ENCODE measurements at regions not wholly inside any gene's neighbourhood (a gene's known extent, or its start where the extent isn't known, plus 50 kb on each side); places are given as distances from the start of the nearest gene placed in this dataset.

DNA sequence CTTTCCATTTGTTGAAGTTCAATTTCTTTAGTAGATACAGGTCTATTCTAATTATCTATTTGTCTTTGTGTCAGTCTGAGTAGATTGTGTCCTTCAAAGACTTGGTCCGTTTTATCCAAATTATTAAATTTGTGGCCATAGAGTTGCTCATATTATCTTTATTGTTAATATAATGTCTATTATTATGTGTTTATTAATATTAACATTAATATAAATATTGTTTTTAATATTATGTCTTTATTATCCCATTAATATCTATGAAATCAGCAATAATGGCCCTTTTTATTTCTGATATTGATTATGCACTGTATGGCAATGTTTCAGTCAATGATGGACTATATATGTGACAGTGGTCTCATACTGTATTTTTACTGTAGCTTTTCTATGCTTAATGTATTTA lies 2067.3 kb upstream of the AGA start:
- no peak for FAIRE-seq

DNA sequence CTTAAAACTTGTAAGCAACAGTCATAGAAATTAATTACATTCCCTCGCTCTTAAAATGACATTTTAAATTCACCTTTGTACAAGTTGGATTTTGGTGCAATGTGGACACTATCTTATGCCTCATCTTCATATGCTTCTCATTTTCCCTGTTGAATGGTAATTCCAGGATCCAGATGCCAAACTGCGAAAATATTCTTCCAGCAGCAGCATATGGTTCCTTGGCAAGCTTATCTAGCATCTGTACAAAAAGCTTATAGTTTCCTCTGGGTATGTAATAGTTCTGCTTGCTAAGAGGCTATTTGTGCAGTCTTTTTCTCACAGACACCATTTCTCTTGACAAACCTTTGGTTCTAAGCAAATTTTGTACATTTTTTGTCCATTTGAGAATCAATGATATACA lies 2079.7 kb upstream of the AGA start:
- no peak for FAIRE-seq

DNA sequence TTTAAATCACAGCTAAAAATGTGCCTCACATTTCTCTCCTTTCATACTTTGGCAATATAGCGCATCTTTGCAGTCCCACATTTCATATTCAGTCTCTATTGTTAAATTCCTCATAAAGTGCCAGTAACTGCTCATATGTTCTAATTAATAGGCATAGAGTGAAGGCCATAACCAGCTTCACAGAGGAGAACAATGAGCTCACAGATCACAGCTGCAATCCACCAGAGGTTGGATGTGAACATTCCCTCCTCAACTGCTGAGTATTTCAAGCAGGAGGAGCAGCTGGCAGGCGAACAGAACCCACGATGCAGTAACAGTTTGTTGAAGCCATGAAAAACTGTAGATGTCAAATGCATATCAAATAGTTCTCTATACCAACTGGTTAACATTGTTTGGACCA lies 2088.7 kb upstream of the AGA start:
- FAIRE-seq: no peak

DNA sequence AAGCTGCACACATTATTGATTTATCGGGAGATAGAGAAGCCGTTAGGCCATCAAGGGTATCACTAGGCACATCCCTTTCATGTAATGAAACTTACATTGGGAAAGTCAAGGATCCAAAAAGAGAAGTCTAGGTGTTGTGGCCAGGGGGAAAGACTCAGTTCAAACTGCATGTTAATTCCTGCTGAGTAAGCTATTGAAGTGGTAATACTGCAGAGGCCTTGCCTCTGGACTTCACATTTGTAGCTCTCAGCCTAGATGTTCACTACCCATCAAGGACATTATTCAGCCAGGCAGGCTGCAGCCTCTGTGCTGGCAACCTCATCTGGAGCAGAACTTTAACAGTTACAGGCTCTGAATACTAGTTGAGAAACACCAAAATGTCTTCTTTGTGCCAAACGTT lies 2094.5 kb upstream of the AGA start:
- no peak for FAIRE-seq

DNA sequence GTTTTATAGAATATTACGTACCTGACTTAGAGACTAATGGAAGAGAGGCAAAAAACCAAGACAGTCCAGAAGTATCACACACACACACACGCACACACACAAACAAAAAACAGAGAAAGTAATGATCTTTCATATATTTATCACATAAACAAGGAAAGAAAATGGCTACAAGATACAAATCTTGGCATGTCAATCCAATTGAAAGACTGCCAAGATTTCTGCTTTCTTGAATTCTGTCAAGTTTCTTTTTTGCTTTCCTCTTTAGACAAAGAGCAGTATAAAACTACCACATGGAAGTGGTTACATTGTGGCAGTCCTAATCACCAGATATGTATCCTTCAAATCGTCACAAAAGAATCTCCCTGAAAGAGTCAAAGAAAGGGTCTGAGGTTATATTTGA lies 2097.4 kb upstream of the AGA start:
- no peak for FAIRE-seq

DNA sequence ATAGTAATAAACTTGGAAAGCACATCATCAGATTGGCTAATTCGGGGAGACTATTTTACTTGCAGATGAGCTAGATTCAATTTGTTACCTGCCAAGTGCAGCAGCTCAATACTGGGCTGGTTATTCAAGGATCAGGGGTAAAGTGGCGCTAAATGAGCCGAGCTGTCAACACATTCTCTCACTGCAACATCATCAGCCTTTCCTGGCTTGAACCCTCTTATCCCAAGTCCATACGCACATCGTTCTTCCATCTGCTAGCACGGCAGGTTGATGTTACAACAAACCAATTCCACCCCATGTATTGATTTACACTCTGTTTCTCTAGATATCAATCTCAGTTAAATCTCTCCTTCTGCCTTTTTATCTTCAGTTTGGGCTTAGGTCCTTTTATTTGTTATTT lies 2101.5 kb upstream of the AGA start:
- no peak for FAIRE-seq

DNA sequence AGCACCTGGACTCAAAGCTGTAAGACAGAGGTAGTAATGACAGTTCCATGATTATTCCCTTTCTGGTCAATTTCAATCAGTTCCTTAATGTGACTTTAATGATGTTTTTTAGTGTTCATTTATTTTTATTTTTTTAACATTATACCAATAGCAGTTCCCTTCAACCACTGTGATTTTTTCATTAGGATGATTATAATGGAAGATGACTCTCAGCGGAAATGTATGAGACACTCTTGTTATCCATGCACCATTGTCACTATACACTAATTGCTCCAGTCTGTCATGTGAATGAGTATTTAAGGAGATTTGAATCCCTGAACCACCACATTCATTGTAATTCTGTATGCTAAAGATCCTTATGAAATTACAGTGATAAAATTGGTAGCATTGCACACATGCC lies 2102.3 kb upstream of the AGA start:
- no peak for FAIRE-seq

DNA sequence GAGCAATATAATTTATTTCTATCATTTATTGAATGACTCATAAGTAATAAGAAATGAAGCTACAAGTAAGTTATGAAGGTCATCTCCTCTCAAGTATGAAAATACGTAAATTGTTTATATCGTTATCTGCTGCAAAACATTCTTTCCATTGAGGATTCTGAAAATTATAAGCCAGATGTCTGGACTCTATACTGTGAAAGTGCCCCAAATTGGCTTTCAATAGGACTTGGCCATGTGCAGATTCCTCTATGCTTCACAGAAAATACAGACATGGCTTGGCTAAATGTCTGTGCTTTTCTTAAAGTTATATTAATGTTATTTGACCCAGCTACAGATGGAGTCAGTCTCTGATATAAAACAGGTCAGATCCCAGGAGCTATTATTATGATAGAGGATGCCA lies 2109.9 kb upstream of the AGA start:
- no peak for FAIRE-seq

DNA sequence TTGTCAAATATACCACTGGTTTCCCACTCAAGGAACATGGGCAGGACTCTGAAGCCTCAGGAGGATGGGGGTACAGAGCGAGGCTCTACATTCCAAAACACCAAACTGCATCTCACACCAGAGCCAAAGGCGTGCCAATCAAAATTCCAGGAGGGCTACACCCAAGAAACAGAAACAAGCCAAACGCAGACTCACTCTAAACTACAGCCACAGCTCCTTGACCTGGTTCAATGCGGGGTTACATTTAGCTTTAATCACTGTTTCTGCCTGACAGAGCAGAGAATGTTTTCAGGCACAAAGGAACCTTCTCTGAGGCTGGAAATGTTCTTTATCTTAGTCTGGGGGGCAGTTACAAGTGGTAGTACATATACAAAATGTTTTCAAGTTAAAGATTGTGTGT lies 2121.5 kb upstream of the AGA start:
- FAIRE-seq: no peak

DNA sequence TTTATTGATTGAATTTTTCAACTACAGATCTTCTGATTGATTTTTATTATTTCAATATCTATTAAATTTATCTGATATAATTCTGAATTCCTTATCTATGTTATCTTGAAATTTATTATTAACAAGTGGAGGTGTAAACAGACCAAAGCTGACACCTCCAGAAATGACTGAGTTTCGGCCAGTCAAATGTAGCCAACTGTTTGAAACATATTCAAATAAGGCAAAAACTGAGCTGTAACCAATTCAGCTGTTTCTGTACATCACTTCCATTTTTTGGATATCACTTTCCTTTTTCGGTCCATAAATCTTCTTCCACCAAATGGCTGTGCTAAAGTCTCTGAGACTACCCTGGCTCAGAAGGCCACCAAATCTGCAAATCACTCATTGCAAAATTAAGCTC lies 2127.3 kb upstream of the AGA start:
- FAIRE-seq: no peak

DNA sequence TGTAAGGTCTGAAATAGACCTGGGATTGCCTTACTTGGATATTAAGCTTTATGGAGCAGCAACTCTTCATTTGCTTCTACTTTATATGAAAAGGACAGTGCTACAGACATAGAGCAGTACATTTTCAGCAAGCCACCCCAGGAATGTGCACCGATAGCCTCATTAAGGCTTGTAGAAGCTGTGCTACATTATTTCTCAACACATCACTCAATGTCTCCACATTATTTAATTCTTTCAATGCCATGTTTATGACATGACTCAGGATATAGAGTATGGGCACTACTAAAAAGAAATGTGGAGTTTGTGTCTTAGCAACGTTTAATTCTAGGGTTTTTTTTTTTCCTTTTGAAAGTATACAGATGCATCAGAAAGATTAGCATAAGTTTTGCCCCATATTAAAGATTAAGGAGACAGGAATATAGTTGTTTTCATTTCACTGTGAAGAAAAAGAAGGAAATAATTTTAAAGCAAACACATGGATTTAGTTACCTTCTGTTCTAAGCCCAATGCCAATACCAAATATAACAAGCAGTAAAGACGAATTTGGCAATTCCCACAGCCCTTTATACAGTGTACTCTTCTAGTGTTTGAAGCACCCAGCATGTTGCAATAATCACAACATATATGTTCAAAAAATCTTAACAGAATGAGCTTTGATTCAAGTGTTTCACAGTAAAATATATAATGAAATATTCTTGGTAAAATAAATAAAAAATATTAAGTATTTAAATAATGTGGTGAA lies 2140.1 kb upstream of the AGA start:
- FAIRE-seq: peak; percentile 40

DNA sequence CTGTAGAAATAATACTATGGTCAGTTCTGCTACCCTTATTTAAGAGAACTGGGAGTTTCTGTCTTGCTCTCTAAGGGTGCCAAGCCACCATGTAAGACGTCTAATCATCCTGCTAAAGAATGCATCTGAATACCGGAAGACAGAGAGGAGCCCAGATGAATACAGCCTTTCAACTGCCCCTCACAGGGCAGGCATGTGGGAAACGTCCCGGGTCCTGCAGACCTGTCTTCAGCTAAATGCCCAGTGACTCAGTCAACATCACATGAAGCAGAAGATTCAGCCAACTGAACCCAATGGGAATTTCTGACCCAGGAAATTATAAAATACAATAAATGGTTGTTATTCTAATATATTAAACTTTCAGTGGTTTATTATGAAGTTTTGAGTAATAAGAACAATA lies 2141.0 kb upstream of the AGA start:
- no peak for FAIRE-seq

DNA sequence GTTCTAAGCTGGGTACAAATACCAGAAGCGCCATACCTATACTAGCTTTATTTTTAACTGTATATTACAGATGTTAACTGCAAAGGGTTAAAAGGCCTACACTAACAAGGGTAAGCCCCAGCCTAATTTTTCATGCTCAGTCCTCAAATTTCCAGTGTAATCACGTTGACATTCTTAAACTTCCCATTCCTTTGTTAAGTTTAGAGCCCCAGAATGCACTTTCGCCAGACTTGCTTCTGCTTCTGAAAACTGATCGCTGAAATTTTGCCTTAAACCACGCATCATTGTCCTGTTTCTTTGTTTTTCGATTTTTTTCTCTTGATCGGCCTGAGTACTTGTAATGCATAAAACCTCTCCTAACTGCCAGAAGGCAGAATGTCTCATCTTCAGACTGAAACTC lies 2141.9 kb upstream of the AGA start:
- no peak for FAIRE-seq

DNA sequence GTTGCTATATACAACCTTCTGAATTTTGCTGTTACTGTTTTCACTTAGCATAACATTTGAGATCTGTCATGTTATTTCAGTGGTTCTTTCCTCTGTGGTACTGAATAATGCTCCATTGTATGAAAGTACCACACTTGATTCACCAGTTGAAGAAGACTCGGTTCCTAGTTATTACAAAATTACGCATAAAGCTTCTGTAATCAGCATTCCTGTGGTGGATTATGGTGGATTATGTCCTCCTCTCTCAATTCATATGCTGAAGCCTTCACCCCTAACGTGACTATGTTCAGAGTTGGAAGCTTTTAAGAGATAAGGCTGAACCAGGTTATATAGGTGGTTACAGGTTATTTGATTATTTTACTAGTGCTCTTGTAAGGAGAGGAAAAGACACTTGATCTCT lies 2143.5 kb upstream of the AGA start:
- FAIRE-seq: no peak

DNA sequence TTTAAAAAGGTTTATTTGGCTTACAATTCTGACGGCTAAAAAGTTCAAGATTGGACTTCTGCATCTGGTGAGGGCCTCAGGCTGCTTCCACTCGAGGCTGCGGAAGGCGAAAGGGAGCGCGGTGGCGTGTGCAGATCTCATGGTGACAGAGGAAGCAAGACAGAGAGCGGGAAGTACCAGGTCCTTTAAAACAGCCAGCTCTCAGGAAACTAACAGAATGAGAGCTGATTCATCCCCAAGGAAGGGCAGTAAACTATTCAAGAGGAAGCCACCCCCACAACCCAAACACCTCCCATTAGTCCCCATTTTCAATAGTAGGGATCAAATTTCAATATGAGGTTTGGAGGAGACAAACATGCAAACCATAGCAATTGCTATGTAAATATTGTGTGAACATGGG lies 2144.2 kb upstream of the AGA start:
- FAIRE-seq: no peak

DNA sequence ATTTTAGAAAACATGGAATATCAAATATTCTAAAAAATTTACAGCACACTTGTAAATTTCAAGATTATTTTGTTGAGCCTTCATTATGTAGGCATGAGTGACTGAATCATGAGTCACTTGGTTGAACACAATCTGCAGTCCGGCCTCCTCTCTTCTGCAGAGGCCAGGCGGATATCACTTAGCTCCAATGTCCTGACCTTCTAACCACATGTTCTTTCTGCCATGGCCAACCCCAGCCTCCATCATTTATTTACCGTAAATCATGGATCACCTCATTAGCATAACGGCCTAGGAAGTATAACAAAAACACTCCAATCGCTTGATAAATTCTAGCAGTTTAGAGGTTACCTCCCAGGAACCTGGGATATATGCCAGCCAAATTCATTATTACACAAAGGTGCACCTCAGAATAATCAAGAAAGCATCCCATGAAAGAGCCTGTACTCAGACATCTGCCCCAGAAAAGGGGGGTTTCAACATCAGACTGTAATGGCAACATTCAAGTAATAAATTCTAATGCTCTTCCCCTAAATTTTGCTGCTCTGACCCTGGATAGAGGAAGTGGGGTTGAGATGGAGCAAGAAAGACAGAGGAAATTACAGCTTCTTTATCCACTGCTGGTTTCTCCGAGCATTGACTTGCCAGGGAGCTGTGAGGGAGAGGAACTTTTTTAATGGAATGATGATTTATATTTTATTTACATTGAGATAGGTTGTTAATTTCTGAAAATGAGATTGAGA lies 2153.6 kb upstream of the AGA start:
- FAIRE-seq: no peak

DNA sequence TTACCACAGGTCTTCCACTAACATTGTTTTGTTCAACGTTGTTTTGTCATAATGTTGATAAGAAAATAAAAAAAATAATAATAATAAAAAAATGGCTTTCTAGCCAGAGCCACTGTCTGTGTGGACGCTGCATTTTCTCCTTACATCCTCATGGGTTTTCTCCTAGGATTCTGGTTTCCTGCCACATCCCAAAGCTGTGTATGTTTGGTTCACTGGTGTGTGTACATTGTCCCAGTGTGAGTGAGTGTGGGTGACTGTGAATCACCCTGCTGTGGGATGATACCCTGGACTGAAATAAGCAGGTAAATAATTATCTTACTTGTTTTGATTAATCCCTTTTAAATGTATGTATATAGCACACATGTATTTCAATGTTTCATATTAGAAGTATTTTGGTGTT lies 2154.4 kb upstream of the AGA start:
- FAIRE-seq: no peak

DNA sequence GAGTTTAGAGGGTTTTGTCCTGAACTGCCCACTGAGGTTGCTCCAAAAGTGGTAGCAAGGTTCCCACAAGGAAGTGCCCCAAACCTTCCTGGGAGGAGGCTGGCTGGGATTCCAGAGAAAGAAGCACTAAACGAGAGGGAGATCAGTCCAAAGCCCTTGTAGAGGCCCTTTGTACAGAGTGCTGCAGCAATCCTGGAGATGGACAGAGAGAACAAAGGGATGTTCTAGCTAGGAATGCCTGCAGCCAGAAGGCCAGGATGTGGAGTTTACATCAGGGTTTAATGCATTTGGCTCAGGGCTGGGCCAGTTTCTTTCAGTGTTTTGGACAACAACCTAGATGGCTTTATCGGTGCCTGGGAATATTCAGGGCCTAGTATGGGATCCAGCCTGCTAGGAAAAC lies 2155.1 kb upstream of the AGA start:
- no peak for FAIRE-seq

DNA sequence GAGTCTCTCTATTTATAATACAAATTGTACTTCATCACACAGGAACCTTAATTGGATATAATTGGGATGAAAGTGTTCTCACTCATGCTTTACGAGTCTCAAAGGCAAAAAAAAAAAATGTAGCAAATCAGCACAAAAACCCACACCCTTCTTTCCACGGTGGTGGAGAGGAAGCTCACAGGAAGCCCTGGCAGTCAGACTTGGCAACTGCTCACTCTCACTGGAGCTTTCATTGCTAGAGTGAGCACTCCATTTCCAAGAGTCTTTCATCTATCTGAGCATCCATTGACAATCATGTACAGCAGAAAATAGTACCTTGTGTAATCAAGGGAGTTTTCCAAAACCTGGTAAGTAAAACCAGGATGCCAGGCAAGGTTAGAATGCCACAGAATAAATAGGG lies 2159.4 kb upstream of the AGA start:
- FAIRE-seq: no peak

DNA sequence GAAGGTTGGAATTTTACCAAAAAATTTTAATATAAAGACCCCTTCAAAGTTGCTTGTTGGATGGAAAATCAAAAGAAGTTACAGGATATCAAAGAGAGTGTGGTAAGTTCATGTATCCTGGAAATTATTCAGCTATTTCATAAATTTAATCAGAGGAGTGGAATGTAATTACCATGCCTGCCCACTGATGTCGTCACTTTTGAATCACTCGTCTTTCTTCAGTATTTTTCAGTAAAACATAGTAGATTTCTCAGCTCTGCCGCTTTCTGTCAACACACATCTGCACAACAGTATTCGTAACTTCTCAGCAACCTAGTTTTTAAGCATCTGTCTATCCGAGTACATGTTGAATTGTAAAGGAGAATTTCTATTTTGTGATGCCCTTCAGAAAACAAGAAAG lies 2163.0 kb upstream of the AGA start:
- no peak for FAIRE-seq

DNA sequence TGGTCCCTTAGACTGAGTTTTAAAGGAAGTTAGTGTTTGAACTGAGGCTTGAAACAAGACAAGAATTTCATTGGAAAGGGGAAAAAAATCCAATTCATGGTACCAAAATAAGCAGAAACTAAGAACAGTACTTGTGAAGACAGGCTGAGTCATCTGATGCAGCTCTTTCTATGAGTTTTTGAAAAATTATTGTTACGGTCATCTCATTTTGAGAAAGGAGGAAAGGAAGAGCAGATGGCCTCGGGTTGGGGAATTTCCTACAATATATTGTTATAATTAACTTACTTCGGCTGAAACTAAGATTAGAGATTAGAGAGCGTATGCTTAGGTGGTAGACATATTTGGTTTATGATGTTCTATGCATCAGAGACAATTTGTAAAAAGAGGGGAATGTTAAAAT lies 2164.8 kb upstream of the AGA start:
- FAIRE-seq: no peak

DNA sequence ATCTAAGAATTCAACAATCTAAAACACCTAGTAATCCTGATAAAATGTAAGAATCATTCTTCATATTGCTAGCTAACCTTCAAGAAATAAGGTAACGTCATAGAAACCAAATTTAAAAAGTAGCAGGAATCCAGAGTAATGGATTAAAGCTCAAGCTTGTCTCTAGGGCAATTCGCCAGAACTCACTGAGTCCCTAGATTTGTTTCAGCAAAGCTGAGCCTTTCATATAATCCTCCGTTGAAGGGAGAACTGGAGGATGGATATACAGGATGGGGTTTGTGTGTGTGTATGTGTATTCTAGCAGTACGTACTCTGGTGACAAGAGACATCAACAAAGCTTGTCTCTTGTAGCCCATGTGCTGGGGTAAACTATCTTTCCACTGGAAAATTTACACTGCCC lies 2173.5 kb upstream of the AGA start:
- no peak for FAIRE-seq

DNA sequence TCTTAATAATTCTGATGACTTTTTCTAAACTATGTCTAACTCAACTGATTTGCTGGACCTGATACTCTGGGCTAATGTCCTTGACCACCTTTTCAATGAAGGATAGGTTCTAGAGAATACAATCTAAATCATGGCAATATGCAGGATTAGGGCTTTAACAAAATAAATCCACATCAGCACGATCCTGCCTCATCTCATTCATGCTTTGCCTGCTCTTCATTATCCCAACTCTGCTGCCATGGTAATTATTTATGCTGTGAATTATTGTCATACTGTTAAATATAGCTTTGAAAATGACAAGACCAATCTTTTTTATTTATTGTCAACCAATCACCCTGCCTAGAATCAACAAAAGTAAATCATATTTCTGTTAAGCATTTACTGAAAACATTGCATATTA lies 2176.7 kb upstream of the AGA start:
- FAIRE-seq: no peak

DNA sequence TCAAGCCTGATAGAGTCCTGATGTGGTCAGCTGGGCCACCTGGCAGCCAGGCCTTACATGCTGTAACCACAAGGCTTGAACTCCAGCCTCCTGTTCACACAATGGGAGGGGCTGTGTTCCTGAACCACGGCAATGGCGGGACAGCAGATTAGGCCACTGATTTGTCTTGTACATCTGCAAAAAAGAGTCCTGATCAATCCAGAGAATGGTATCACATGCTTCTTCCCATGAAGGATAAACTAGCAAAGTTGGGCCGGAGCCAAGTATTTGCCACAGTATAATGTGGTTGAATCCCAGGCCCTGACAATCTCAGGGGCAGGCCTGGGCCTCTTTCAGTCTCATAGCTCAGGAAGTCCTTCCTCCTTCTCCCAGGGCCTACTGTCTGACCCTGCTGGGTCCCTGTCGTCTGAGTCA lies 2182.5 kb upstream of the AGA start:
- FAIRE-seq: no peak

DNA sequence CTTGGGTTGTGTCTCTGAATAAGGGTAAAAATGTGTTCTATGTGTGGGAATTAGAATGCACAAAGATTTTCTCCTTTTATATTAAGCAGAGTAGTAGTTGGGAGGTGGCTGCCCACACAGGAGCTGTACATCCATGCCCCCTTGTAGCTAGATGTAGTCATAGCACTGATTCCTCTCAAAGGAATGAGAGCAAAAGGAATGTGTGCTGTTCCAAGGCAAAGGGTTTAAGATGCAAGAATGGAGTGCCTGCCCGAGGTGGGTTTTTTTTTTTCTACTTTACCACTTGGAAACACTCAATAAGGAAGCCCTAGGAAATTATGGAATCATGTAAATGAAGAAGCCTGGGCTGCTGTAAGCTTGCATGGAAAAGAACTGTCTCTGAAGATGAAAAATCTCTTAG lies 2183.2 kb upstream of the AGA start:
- FAIRE-seq: no peak
